Stimulated activated naive B cell treated with anti-CD40 and anti-IgM and Interleukin-4, amounts not matched to agents 10 μg/mL and 1 μg/mL and 100 μg/mL, for 72 hours (primary cell): ENCODE measurements at regions not wholly inside any gene's neighbourhood (a gene's known extent, or its start where the extent isn't known, plus 50 kb on each side); places are given as distances from the start of the nearest gene placed in this dataset.

ENCODE experiments used
- ATAC-seq, 2 donors: fragments of 150-1000 bp; cut with Tn5 transposase; replicated peaks; 2 replicates each; pipeline ENCODE4 v1.10.0; 2021; ENCODE audit warnings: moderate library complexity in 1 of 2
- DNase-seq: peaks from one replicate; pipeline ENCODE4 v3.0.0; 2021
- H3K27ac Mint-ChIP-seq: one replicate; pipeline ENCODE4 v1.8.0; 2022; ENCODE audit warnings: mild to moderate bottlenecking, mixed read lengths
- H3K27me3 Mint-ChIP-seq, 2 donors: one replicate each; pipeline ENCODE4 v1.8.0; 2022; ENCODE audit warnings: mixed read lengths in 2 of 2
- H3K36me3 Mint-ChIP-seq, 2 donors: one replicate each; pipeline ENCODE4 v1.8.0; 2022; ENCODE audit warnings: mixed read lengths in 2 of 2, mild to moderate bottlenecking in 1 of 2
- H3K4me1 Mint-ChIP-seq, 2 donors: one replicate each; pipeline ENCODE4 v1.8.0; 2022; ENCODE audit warnings: mixed read lengths in 2 of 2, mild to moderate bottlenecking in 1 of 2
- H3K4me3 Mint-ChIP-seq, 2 donors: one replicate each; pipeline ENCODE4 v1.8.0; 2022; ENCODE audit warnings: mild to moderate bottlenecking in 2 of 2, mixed read lengths in 2 of 2, moderate library complexity in 1 of 2
- H3K9me3 Mint-ChIP-seq, 2 donors: one replicate each; pipeline ENCODE4 v1.8.0; 2022; ENCODE audit warnings: mixed read lengths in 2 of 2, mild to moderate bottlenecking in 1 of 2

GRCh38 chr5:144017631-144018030, 152.8 kb downstream of the YIPF5 start:
- ATAC-seq = no peak
- peaks cover 14 to 23% of the 10 kb centered on the region in 2 donors for H3K9me3 Mint-ChIP-seq
- H3K36me3 Mint-ChIP-seq = peaks cover 0 to 4% of the 10 kb centered on the region in 2 donors
- DNase-seq = no peak
- H3K4me3 Mint-ChIP-seq = no peak overlapping the region
- H3K4me1 Mint-ChIP-seq = no peaks in the 10 kb centered on the region
- peaks cover 13 to 14% of the 10 kb centered on the region in 2 donors for H3K27me3 Mint-ChIP-seq
- H3K27ac Mint-ChIP-seq = no peak overlapping the region

GRCh38 chr5:144024090-144024489, 146.4 kb downstream of the YIPF5 start:
- H3K9me3 Mint-ChIP-seq = peaks cover 8 to 13% of the 10 kb centered on the region in 2 donors
- H3K27ac Mint-ChIP-seq = no peak overlapping the region
- no peaks in the 10 kb centered on the region for H3K36me3 Mint-ChIP-seq
- ATAC-seq (no peak), DNase-seq (no peak)
- H3K4me3 Mint-ChIP-seq = no peak overlapping the region
- peaks cover 0 to 20% of the 10 kb centered on the region in 2 donors for H3K27me3 Mint-ChIP-seq
- no peaks in the 10 kb centered on the region for H3K4me1 Mint-ChIP-seq

- no peak for ATAC-seq
- DNase-seq = no peak
- Mint-ChIP-seq H3K4me3 (no peak overlapping the region), H3K27me3 (peaks cover 0 to 20% of the 10 kb centered on the region in 2 donors), H3K36me3 (no peaks in the 10 kb centered on the region), H3K27ac (no peak overlapping the region), H3K9me3 (peaks cover 8 to 13% of the 10 kb centered on the region in 2 donors), H3K4me1 (no peaks in the 10 kb centered on the region)
Measured at GRCh38 chr5:144024545-144024944, 145.9 kb downstream of the YIPF5 start.

- H3K36me3 Mint-ChIP-seq = no peaks in the 10 kb centered on the region
- no peak for ATAC-seq
- peaks cover 2 to 14% of the 10 kb centered on the region in 2 donors for H3K27me3 Mint-ChIP-seq
- no peak for DNase-seq
- H3K4me1 Mint-ChIP-seq = no peaks in the 10 kb centered on the region
- no peak overlapping the region for H3K4me3 Mint-ChIP-seq
- H3K9me3 Mint-ChIP-seq = peaks cover 4 to 5% of the 10 kb centered on the region in 2 donors
- no peak overlapping the region for H3K27ac Mint-ChIP-seq
Measured at GRCh38 chr5:144026286-144026685, 144.2 kb downstream of the YIPF5 start.

- Mint-ChIP-seq H3K27ac (no peak overlapping the region), H3K9me3 (no peaks in the 10 kb centered on the region), H3K4me1 (no peaks in the 10 kb centered on the region), H3K27me3 (peaks cover 14 to 17% of the 10 kb centered on the region in 2 donors), H3K4me3 (no peak overlapping the region), H3K36me3 (no peaks in the 10 kb centered on the region)
- no peak for ATAC-seq
- no peak for DNase-seq
Measured at GRCh38 chr5:144028058-144028457, 142.4 kb downstream of the YIPF5 start.

GRCh38 chr5:144028636-144029035, 141.8 kb downstream of the YIPF5 start:
- H3K27ac Mint-ChIP-seq = no peak overlapping the region
- no peaks in the 10 kb centered on the region for H3K9me3 Mint-ChIP-seq
- H3K4me1 Mint-ChIP-seq = no peaks in the 10 kb centered on the region

GRCh38 chr5:144030904-144031303, 139.6 kb downstream of the YIPF5 start:
- Mint-ChIP-seq H3K27me3 (peaks cover 17 to 29% of the 10 kb centered on the region in 2 donors), H3K4me1 (no peaks in the 10 kb centered on the region), H3K27ac (no peak overlapping the region), H3K9me3 (no peaks in the 10 kb centered on the region), H3K36me3 (no peaks in the 10 kb centered on the region), H3K4me3 (no peak overlapping the region)
- DNase-seq (no peak), ATAC-seq (no peak)

More at GRCh38 chr5:144028636-144029035, 141.8 kb downstream of the YIPF5 start:
- no peak overlapping the region for H3K4me3 Mint-ChIP-seq
- no peak for DNase-seq
- H3K27me3 Mint-ChIP-seq = peaks cover 14 to 17% of the 10 kb centered on the region in 2 donors
- H3K36me3 Mint-ChIP-seq = no peaks in the 10 kb centered on the region
- ATAC-seq = no peak

- H3K4me3 Mint-ChIP-seq = no peak overlapping the region
- DNase-seq (no peak), ATAC-seq (no peak)
- no peak overlapping the region for H3K27ac Mint-ChIP-seq
- H3K36me3 Mint-ChIP-seq = no peaks in the 10 kb centered on the region
- H3K4me1 Mint-ChIP-seq = no peaks in the 10 kb centered on the region
- peaks cover 13 to 29% of the 10 kb centered on the region in 2 donors for H3K27me3 Mint-ChIP-seq
- no peaks in the 10 kb centered on the region for H3K9me3 Mint-ChIP-seq
Measured at GRCh38 chr5:144032375-144032774, 138.1 kb downstream of the YIPF5 start.

GRCh38 chr5:144033486-144033885, 137.0 kb downstream of the YIPF5 start:
- peaks cover 7 to 34% of the 10 kb centered on the region in 2 donors for H3K27me3 Mint-ChIP-seq

GRCh38 chr5:144035046-144035740, 135.3 kb downstream of the YIPF5 start:
- H3K27me3 Mint-ChIP-seq = peaks cover 3 to 34% of the 10 kb centered on the region in 2 donors
- DNase-seq (no peak), ATAC-seq (no peak)
- no peak overlapping the region for H3K27ac Mint-ChIP-seq
- H3K36me3 Mint-ChIP-seq = no peaks in the 10 kb centered on the region
- no peaks in the 10 kb centered on the region for H3K9me3 Mint-ChIP-seq
- H3K4me1 Mint-ChIP-seq = no peaks in the 10 kb centered on the region
- no peak overlapping the region for H3K4me3 Mint-ChIP-seq

More at GRCh38 chr5:144033486-144033885, 137.0 kb downstream of the YIPF5 start:
- no peaks in the 10 kb centered on the region for H3K4me1 Mint-ChIP-seq
- H3K27ac Mint-ChIP-seq = no peak overlapping the region
- DNase-seq (no peak), ATAC-seq (no peak)
- H3K4me3 Mint-ChIP-seq = no peak overlapping the region
- no peaks in the 10 kb centered on the region for H3K9me3 Mint-ChIP-seq
- H3K36me3 Mint-ChIP-seq = no peaks in the 10 kb centered on the region

GRCh38 chr5:144036476-144036875, 134.0 kb downstream of the YIPF5 start:
- no peaks in the 10 kb centered on the region for H3K4me1 Mint-ChIP-seq
- no peaks in the 10 kb centered on the region for H3K36me3 Mint-ChIP-seq
- H3K27ac Mint-ChIP-seq = no peak overlapping the region
- no peaks in the 10 kb centered on the region for H3K9me3 Mint-ChIP-seq
- H3K27me3 Mint-ChIP-seq = peaks cover 3 to 37% of the 10 kb centered on the region in 2 donors
- no peak for ATAC-seq
- no peak overlapping the region for H3K4me3 Mint-ChIP-seq
- no peak for DNase-seq

GRCh38 chr5:144040615-144041305, 129.7 kb downstream of the YIPF5 start:
- peaks cover 3 to 4% of the 10 kb centered on the region in 2 donors for H3K9me3 Mint-ChIP-seq
- peaks cover 5 to 20% of the 10 kb centered on the region in 2 donors for H3K27me3 Mint-ChIP-seq
- no peaks in the 10 kb centered on the region for H3K4me1 Mint-ChIP-seq
- no peak overlapping the region for H3K27ac Mint-ChIP-seq
- ATAC-seq = no peak
- no peaks in the 10 kb centered on the region for H3K36me3 Mint-ChIP-seq
- H3K4me3 Mint-ChIP-seq = no peak overlapping the region
- DNase-seq = no peak

- DNase-seq (no peak), ATAC-seq (no peak)
- Mint-ChIP-seq H3K27me3 (peaks cover 5 to 19% of the 10 kb centered on the region in 2 donors), H3K9me3 (peaks cover 3 to 4% of the 10 kb centered on the region in 2 donors), H3K27ac (no peak overlapping the region), H3K4me3 (no peak overlapping the region), H3K36me3 (no peaks in the 10 kb centered on the region), H3K4me1 (no peaks in the 10 kb centered on the region)
Measured at GRCh38 chr5:144042156-144042555, 128.3 kb downstream of the YIPF5 start.

GRCh38 chr5:144048259-144048856, 122.1 kb downstream of the YIPF5 start:
- no peaks in the 10 kb centered on the region for H3K36me3 Mint-ChIP-seq
- DNase-seq = no peak
- no peak overlapping the region for H3K27ac Mint-ChIP-seq
- peaks cover 5 to 7% of the 10 kb centered on the region in 2 donors for H3K9me3 Mint-ChIP-seq
- no peak for ATAC-seq
- peaks cover 16% of the 10 kb centered on the region in 2 donors for H3K27me3 Mint-ChIP-seq
- no peaks in the 10 kb centered on the region for H3K4me1 Mint-ChIP-seq
- no peak overlapping the region for H3K4me3 Mint-ChIP-seq
